Ishikawa (cell line): ENCODE measurements at regions not wholly inside any gene's neighbourhood (a gene's known extent, or its start where the extent isn't known, plus 50 kb on each side); places are given as distances from the start of the nearest gene placed in this dataset.

ENCODE experiments used
- CEBPB ChIP-seq: IDR thresholded peaks from 2 replicates; pipeline ENCODE4 v1.6.1; 2012
- CREB1 ChIP-seq: IDR thresholded peaks from 2 replicates; pipeline ENCODE4 v1.6.1; 2012; ENCODE audit warnings: low read depth
- EGR1 ChIP-seq: IDR thresholded peaks from 2 replicates; pipeline ENCODE4 v1.6.1; 2012
- EP300 ChIP-seq: IDR thresholded peaks from 2 replicates; pipeline ENCODE4 v1.6.1; 2012; ENCODE audit warnings: borderline replicate concordance
- FOXM1 ChIP-seq: IDR thresholded peaks from 2 replicates; pipeline ENCODE4 v1.6.1; 2012; ENCODE audit warnings: low read depth, borderline replicate concordance
- NFIC ChIP-seq: IDR thresholded peaks from 2 replicates; pipeline ENCODE4 v1.6.1; 2012
- RAD21 ChIP-seq: IDR thresholded peaks from 2 replicates; pipeline ENCODE4 v1.6.1; 2012; ENCODE audit warnings: low read depth
- TAF1 ChIP-seq: IDR thresholded peaks from 2 replicates; pipeline ENCODE4 v1.6.1; 2012; ENCODE audit warnings: low read depth, mild to moderate bottlenecking
- TCF12 ChIP-seq: IDR thresholded peaks from 2 replicates; pipeline ENCODE4 v1.6.1; 2012; ENCODE audit warnings: low read depth
- TEAD4 ChIP-seq: IDR thresholded peaks from 2 replicates; pipeline ENCODE4 v1.6.1; 2012
- YY1 ChIP-seq: IDR thresholded peaks from 2 replicates; pipeline ENCODE4 v1.6.1; 2012; ENCODE audit warnings: low read depth
- ZBTB7A ChIP-seq: IDR thresholded peaks from 2 replicates; pipeline ENCODE4 v1.6.1; 2012; ENCODE audit warnings: low read depth
- TF ChIP-seq, protein P1 (sequence below): IDR thresholded peaks from 2 replicates; pipeline ENCODE4 v1.6.1; 2012
- TF ChIP-seq, protein P2 (sequence below): IDR thresholded peaks from 2 replicates; pipeline ENCODE4 v1.6.1; 2012; ENCODE audit warnings: low read depth, mild to moderate bottlenecking
- TF ChIP-seq, protein P3 (sequence below): IDR thresholded peaks from 2 replicates; pipeline ENCODE4 v1.6.1; 2012

DNA sequence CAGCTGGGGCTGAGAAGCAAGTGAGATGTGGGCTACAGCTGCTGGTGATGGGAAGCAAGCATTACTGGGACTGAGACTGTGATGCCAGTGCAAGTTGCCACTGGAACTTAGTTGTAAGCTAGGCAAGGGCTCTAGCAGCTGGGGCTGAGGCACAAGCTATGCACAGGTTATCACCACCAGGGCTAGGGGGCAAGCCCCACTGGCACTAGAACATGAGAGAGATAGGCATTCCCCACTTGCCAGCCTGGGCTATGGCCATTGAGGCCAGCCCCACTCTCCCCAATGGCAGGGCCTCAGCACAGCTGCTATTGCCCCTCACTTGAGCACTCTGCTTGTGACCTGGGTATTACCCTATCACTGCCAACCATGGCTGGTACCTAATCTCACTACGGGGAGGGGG, 130.8 kb upstream of the SMIM31 start:
- TF ChIP-seq EGR1, result no peak
- no peak for TF ChIP-seq EP300
- TF ChIP-seq NFIC, result no peak

DNA sequence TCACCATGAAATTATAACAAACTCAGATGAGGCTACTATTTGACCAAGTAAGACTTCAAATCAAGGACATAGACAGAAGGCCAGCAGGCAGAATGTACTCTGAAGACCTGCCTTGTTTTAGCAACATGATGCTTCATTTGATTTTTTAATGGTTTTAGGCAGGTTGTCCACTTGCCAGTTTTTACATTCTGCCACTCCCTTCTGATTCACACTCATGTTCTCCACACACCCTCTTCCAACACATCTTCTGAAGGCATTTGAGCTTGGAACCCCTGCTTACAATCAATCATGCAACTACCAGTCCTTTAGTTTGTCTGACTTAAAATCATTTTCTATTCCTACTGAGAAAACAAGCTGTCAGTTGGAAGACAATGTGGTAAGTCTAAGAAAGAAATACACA, 114.9 kb upstream of the SMIM31 start:
- TF ChIP-seq RAD21 (no peak), CEBPB (no peak), TAF1 (no peak), TEAD4 (no peak), EGR1 (no peak), ZBTB7A (no peak), EP300 (no peak), YY1 (no peak), FOXM1 (no peak), TCF12 (no peak), NFIC (no peak), CREB1 (no peak)
- TF ChIP-seq, protein P1, sequence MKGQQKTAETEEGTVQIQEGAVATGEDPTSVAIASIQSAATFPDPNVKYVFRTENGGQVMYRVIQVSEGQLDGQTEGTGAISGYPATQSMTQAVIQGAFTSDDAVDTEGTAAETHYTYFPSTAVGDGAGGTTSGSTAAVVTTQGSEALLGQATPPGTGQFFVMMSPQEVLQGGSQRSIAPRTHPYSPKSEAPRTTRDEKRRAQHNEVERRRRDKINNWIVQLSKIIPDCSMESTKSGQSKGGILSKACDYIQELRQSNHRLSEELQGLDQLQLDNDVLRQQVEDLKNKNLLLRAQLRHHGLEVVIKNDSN, result no peak
- TF ChIP-seq, protein P2, sequence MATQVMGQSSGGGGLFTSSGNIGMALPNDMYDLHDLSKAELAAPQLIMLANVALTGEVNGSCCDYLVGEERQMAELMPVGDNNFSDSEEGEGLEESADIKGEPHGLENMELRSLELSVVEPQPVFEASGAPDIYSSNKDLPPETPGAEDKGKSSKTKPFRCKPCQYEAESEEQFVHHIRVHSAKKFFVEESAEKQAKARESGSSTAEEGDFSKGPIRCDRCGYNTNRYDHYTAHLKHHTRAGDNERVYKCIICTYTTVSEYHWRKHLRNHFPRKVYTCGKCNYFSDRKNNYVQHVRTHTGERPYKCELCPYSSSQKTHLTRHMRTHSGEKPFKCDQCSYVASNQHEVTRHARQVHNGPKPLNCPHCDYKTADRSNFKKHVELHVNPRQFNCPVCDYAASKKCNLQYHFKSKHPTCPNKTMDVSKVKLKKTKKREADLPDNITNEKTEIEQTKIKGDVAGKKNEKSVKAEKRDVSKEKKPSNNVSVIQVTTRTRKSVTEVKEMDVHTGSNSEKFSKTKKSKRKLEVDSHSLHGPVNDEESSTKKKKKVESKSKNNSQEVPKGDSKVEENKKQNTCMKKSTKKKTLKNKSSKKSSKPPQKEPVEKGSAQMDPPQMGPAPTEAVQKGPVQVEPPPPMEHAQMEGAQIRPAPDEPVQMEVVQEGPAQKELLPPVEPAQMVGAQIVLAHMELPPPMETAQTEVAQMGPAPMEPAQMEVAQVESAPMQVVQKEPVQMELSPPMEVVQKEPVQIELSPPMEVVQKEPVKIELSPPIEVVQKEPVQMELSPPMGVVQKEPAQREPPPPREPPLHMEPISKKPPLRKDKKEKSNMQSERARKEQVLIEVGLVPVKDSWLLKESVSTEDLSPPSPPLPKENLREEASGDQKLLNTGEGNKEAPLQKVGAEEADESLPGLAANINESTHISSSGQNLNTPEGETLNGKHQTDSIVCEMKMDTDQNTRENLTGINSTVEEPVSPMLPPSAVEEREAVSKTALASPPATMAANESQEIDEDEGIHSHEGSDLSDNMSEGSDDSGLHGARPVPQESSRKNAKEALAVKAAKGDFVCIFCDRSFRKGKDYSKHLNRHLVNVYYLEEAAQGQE, result no peak
- TF ChIP-seq, protein P3, sequence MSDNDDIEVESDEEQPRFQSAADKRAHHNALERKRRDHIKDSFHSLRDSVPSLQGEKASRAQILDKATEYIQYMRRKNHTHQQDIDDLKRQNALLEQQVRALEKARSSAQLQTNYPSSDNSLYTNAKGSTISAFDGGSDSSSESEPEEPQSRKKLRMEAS, result no peak

DNA sequence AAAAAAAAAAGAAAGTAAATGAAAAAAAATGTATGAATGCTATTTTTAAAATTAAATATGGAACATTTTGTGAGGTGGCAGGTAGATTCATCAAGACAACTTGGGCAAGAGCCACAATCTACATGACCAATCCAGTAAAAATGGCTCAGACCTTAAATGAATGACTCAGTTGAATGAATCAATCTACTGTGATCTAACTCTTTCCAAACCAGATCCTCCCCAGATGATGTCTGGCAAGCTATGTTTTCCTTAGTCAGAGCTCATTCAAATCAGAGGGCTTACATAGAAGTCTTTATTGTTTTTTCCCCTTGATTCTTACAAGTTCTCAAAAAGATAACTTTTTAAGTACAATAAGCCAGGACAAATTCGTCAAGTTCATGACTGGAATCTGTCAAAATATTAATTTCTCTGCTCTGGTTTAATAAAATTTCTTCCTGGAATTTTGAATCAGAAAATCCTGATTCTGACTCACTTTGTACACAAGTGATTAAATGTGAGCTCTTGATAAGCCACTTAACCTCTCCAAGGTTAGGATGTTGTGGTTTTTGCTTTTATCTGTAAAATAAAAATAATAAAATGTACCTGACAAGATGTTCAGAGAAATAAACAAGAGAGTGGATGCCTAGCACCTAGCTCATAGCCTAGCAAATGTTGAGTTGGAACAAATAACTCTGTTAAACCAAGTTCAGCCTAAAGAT, 105.6 kb upstream of the SMIM31 start:
- TF ChIP-seq EP300 (no peak), TEAD4 (no peak), CEBPB (no peak), CREB1 (no peak)
- TF ChIP-seq, protein P2, result no peak

DNA sequence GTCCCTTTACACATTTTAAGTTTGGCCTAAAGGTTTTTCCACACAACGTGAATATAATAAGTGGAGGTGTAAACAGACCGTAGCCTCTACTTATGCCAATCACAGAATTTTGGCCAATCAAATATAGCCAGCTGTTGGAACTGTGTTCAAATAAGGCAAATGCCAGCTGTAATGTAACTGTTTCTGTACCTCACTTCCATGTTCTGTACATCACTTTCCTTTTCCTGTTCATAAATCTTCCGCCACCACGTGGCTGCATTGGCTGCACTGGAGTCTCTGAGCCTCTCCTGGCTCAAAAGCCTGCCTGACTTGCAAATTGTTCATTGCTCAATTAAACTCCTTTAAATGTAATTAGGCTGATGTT, 105.1 kb upstream of the SMIM31 start:
- TF ChIP-seq RAD21 (no peak), CEBPB (no peak), CREB1 (no peak)
- TF ChIP-seq, protein P2, result no peak
- TF ChIP-seq, protein P3, result no peak

DNA sequence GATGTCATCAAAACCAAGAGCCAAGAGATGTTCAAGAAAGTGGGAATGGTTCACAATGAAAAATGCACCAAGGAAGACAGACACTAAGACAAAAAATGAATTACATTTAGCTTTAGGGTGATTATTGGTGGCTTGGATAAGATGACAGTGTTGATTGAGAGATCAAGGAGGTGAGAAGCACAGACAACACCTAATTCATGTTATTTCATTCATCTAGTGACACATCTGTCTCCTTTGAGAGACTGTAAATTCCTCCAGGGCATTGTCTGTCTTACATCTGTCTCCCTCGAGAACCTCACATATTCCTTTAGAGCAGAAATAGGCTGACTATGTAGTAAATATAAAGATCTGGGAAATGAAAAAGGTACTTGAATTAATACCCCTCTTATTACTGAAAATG, 94.2 kb upstream of the SMIM31 start:
- no peak for TF ChIP-seq YY1
- no peak for TF ChIP-seq TAF1
- TF ChIP-seq NFIC, result no peak
- no peak for TF ChIP-seq ZBTB7A
- no peak for TF ChIP-seq CEBPB
- TF ChIP-seq TEAD4, result no peak
- no peak for TF ChIP-seq RAD21
- TF ChIP-seq FOXM1, result no peak
- TF ChIP-seq CREB1, result no peak
- TF ChIP-seq, protein P3, result no peak
- no peak for TF ChIP-seq TCF12
- TF ChIP-seq, protein P2, result no peak
- TF ChIP-seq, protein P1, result no peak
- no peak for TF ChIP-seq EGR1
- TF ChIP-seq EP300, result no peak
